ENCODE measurements at regions not wholly inside any gene's neighbourhood (a gene's known extent, or its start where the extent isn't known, plus 50 kb on each side); places are given as distances from the start of the nearest gene placed in this dataset.

GRCh38 chr7:46150202-46150601 is 229.1 kb upstream of the IGFBP3 start:
- TF ChIP-seq, protein P1, sequence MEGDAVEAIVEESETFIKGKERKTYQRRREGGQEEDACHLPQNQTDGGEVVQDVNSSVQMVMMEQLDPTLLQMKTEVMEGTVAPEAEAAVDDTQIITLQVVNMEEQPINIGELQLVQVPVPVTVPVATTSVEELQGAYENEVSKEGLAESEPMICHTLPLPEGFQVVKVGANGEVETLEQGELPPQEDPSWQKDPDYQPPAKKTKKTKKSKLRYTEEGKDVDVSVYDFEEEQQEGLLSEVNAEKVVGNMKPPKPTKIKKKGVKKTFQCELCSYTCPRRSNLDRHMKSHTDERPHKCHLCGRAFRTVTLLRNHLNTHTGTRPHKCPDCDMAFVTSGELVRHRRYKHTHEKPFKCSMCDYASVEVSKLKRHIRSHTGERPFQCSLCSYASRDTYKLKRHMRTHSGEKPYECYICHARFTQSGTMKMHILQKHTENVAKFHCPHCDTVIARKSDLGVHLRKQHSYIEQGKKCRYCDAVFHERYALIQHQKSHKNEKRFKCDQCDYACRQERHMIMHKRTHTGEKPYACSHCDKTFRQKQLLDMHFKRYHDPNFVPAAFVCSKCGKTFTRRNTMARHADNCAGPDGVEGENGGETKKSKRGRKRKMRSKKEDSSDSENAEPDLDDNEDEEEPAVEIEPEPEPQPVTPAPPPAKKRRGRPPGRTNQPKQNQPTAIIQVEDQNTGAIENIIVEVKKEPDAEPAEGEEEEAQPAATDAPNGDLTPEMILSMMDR (IDR thresholded peaks at IDR 0.05; ENCODE audit: insufficient read depth, missing control alignments): no peak
- FAIRE-seq: no peak
- no peak for DNase-seq (ENCODE audit: insufficient read length, low spot score)

- FAIRE-seq: no peak
- TF ChIP-seq, protein P1 (IDR thresholded peaks at IDR 0.05; ENCODE audit: insufficient read depth, missing control alignments): no peak
- DNase-seq (ENCODE audit: insufficient read length, low spot score): no peak
These were observed 226.8 kb upstream of the IGFBP3 start for GRCh38 chr7:46147871-46148270.

- DNase-seq (ENCODE audit: insufficient read length, low spot score) (no peak), FAIRE-seq (no peak)
- TF ChIP-seq, protein P1 (IDR thresholded peaks at IDR 0.05; ENCODE audit: insufficient read depth, missing control alignments): no peak
These were observed 225.6 kb upstream of the IGFBP3 start for GRCh38 chr7:46146454-46147255.

DNA sequence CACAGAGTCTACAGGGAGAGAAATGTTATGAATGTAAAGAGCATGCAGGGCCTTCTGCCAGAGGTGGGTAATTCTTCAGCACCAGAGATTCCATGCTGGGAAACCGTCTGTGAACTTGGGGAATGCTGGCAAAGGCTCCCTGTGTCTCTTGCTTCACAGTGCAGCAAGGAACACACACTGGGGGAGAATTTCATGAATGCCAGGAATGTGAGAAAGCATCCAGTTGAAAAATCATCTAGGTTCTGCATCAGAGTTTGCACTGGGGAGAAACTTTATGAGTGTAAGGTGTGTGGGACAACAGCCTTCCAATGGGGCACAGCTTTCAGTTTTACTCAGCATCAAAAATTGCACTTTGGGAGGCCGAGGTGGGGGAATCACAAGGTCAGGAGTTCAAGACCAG is 224.3 kb upstream of the IGFBP3 start:
- no peak for DNase-seq (ENCODE audit: insufficient read length, low spot score)
- TF ChIP-seq, protein P1 (IDR thresholded peaks at IDR 0.05; ENCODE audit: insufficient read depth, missing control alignments): no peak
- no peak for FAIRE-seq

GRCh38 chr7:46143949-46144917 is 223.2 kb upstream of the IGFBP3 start:
- TF ChIP-seq, protein P1 (IDR thresholded peaks at IDR 0.05; ENCODE audit: insufficient read depth, missing control alignments): no peak
- FAIRE-seq: no peak
- no peak for DNase-seq (ENCODE audit: insufficient read length, low spot score)

DNA sequence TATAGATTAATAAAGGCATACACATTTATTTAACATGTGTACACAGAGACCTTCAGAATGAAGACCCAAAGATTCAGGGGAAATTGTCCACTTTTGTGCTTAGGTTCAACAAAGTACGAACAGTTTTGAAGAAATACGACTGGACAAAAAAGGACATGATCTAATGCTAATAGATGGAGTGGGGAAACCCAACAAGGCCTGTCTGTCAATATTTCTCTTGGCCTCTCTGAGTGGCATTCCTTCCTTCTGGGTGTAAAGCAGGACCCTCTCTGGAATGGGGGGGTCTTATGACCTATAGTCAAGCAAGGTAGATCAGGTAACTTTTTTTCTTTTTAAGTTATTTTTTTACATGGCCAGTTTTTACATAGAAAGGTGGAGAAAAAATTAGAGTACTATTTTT is 222.3 kb upstream of the IGFBP3 start:
- no peak for FAIRE-seq
- DNase-seq (ENCODE audit: insufficient read length, low spot score): no peak
- TF ChIP-seq, protein P1 (IDR thresholded peaks at IDR 0.05; ENCODE audit: insufficient read depth, missing control alignments): no peak
